HuH-7 (cell line): ENCODE measurements at regions not wholly inside any gene's neighbourhood (a gene's known extent, or its start where the extent isn't known, plus 50 kb on each side); places are given as distances from the start of the nearest gene placed in this dataset.

Experiments
- DNase-seq: peaks from one replicate; pipeline ENCODE4 v3.0.0; 2011; ENCODE audit warnings: low spot score

GRCh38 chr13:91085127-91085526, 262.4 kb upstream of the MIR17HG start:
- no peak for DNase-seq

- no peak for DNase-seq
Observed at GRCh38 chr13:91086936-91087716, 260.4 kb upstream of the MIR17HG start.

- DNase-seq: no peak
Observed at GRCh38 chr13:91097269-91097668, 250.2 kb upstream of the MIR17HG start.

GRCh38 chr13:91099877-91100276, 247.6 kb upstream of the MIR17HG start:
- DNase-seq: no peak

- DNase-seq: no peak
Observed at GRCh38 chr13:91100944-91101343, 246.5 kb upstream of the MIR17HG start.

- no peak for DNase-seq
Observed at GRCh38 chr13:91101381-91101780, 246.1 kb upstream of the MIR17HG start.

- no peak for DNase-seq
Observed at GRCh38 chr13:91105270-91105669, 242.2 kb upstream of the MIR17HG start.

GRCh38 chr13:91106565-91106964, 240.9 kb upstream of the MIR17HG start:
- DNase-seq: no peak

- DNase-seq: no peak
Observed at GRCh38 chr13:91108315-91108714, 239.2 kb upstream of the MIR17HG start.

- DNase-seq: no peak
Observed at GRCh38 chr13:91111476-91112200, 235.8 kb upstream of the MIR17HG start.

GRCh38 chr13:91112201-91112923, 235.1 kb upstream of the MIR17HG start:
- no peak for DNase-seq

GRCh38 chr13:91112924-91113277, 234.6 kb upstream of the MIR17HG start:
- no peak for DNase-seq

GRCh38 chr13:91115776-91116175, 231.7 kb upstream of the MIR17HG start:
- DNase-seq: no peak

- no peak for DNase-seq
Observed at GRCh38 chr13:91117351-91117750, 230.1 kb upstream of the MIR17HG start.

- DNase-seq: no peak
Observed at GRCh38 chr13:91119643-91120042, 227.8 kb upstream of the MIR17HG start.

- no peak for DNase-seq
Observed at GRCh38 chr13:91122766-91123165, 224.7 kb upstream of the MIR17HG start.

- no peak for DNase-seq
Observed at GRCh38 chr13:91123456-91124127, 223.9 kb upstream of the MIR17HG start.

- no peak for DNase-seq
Observed at GRCh38 chr13:91126806-91127205, 220.7 kb upstream of the MIR17HG start.

GRCh38 chr13:91127995-91128394, 219.5 kb upstream of the MIR17HG start:
- no peak for DNase-seq

- no peak for DNase-seq
Observed at GRCh38 chr13:91132381-91132780, 215.1 kb upstream of the MIR17HG start.

GRCh38 chr13:91132786-91133185, 214.7 kb upstream of the MIR17HG start:
- no peak for DNase-seq
